Mesenchymal stem cell (in vitro differentiated cells and primary cell): ENCODE measurements at regions not wholly inside any gene's neighbourhood (a gene's known extent, or its start where the extent isn't known, plus 50 kb on each side); places are given as distances from the start of the nearest gene placed in this dataset. TPM values are rescaled to one million over a fixed set of nuclear protein-coding genes. Genes with fewer than 3 reads are reported as not detected.

ENCODE experiments used
- DNase-seq: peaks from one replicate; pipeline ENCODE4 v3.0.0-alpha.2; 2013
- H2AFZ ChIP-seq: one replicate; pipeline ENCODE4 v1.6.1; 2013; ENCODE audit warnings: low read depth, mild to moderate bottlenecking, control low read depth, inconsistent platforms, low read length, moderate library complexity
- H2AK5ac ChIP-seq: 2 replicates; pipeline ENCODE4 v1.6.1; 2013; ENCODE audit warnings: low read length, moderate library complexity, mild to moderate bottlenecking, inconsistent platforms; ENCODE audit not compliant: severe bottlenecking
- H2BK120ac ChIP-seq: one replicate; pipeline ENCODE4 v1.6.1; 2013; ENCODE audit warnings: low read depth, mild to moderate bottlenecking, inconsistent platforms, low read length, moderate library complexity
- H2BK12ac ChIP-seq, 2 experiments: one replicate each; pipeline ENCODE4 v1.6.1; 2013; ENCODE audit warnings: inconsistent platforms in 2 of 2, low read length in 2 of 2, mild to moderate bottlenecking in 2 of 2, moderate library complexity in 2 of 2, control low read depth in 1 of 2
- H2BK15ac ChIP-seq: one replicate; pipeline ENCODE4 v1.6.1; 2013; ENCODE audit warnings: mild to moderate bottlenecking, low read depth, inconsistent platforms; ENCODE audit not compliant: poor library complexity, severe bottlenecking
- H2BK5ac ChIP-seq: 2 replicates; pipeline ENCODE4 v1.6.1; 2013; ENCODE audit warnings: low read depth, mild to moderate bottlenecking, low read length, control low read depth, inconsistent platforms; ENCODE audit not compliant: poor library complexity, severe bottlenecking
- H3K14ac ChIP-seq, 2 experiments: one replicate each; pipeline ENCODE4 v1.6.1; 2013; ENCODE audit warnings: inconsistent platforms in 2 of 2, low read length in 2 of 2, control low read depth in 1 of 2, mild to moderate bottlenecking in 1 of 2, moderate library complexity in 1 of 2
- H3K18ac ChIP-seq, 2 experiments: one replicate each; pipeline ENCODE4 v1.6.1; 2013; ENCODE audit warnings: inconsistent platforms in 2 of 2, low read length in 2 of 2, control low read depth in 1 of 2, low read depth in 1 of 2, mild to moderate bottlenecking in 1 of 2
- H3K23ac ChIP-seq, 2 experiments: one replicate each; pipeline ENCODE4 v1.6.1; 2013; ENCODE audit warnings: inconsistent platforms in 2 of 2, low read length in 2 of 2, mild to moderate bottlenecking in 2 of 2, moderate library complexity in 2 of 2, control low read depth in 1 of 2
- H3K27ac ChIP-seq: 2 replicates; pipeline ENCODE4 v1.5.1; 2013; ENCODE audit warnings: mild to moderate bottlenecking, moderate library complexity, low read length, control low read depth, inconsistent platforms; ENCODE audit not compliant: poor library complexity, severe bottlenecking
- H3K27me3 ChIP-seq, 2 experiments: 2 replicates each; pipeline versions ENCODE4 v1.6.1 to v1.7.0; 2013; ENCODE audit warnings: low read length in 2 of 2, mild to moderate bottlenecking in 2 of 2, moderate library complexity in 2 of 2, control low read depth in 1 of 2, inconsistent platforms in 1 of 2; ENCODE audit not compliant: control insufficient read depth in 1 of 2, insufficient read depth in 1 of 2
- H3K36me3 ChIP-seq, 2 experiments: 2 replicates each; pipeline versions ENCODE4 v1.6.1 to v1.7.0; 2013; ENCODE audit warnings: low read length in 2 of 2, control low read depth in 1 of 2, inconsistent platforms in 1 of 2, low read depth in 1 of 2, mild to moderate bottlenecking in 1 of 2; ENCODE audit not compliant: insufficient read depth in 2 of 2, control insufficient read depth in 1 of 2
- H3K4ac ChIP-seq, 2 experiments: one replicate each; pipeline ENCODE4 v1.6.1; 2013; ENCODE audit warnings: inconsistent platforms in 2 of 2, low read length in 2 of 2, mild to moderate bottlenecking in 2 of 2, moderate library complexity in 2 of 2, control low read depth in 1 of 2, low read depth in 1 of 2
- H3K4me1 ChIP-seq: 2 replicates; pipeline ENCODE4 v1.6.1; 2013; ENCODE audit warnings: low read depth, low read length, control low read depth; ENCODE audit not compliant: control insufficient read depth, insufficient read depth
- H3K4me2 ChIP-seq: 2 replicates; pipeline ENCODE4 v1.6.1; 2013; ENCODE audit warnings: low read length, mild to moderate bottlenecking, inconsistent platforms; ENCODE audit not compliant: poor library complexity, severe bottlenecking
- H3K4me3 ChIP-seq, 2 experiments: 2 replicates each; pipeline versions ENCODE4 v1.5.1 to v1.7.0; 2013; ENCODE audit warnings: low read length in 2 of 2, mild to moderate bottlenecking in 2 of 2, control low read depth in 1 of 2, low read depth in 1 of 2; ENCODE audit not compliant: insufficient read depth in 1 of 2
- H3K79me1 ChIP-seq: replicated peaks from 2 replicates; pipeline ENCODE4 v1.6.1; 2013; ENCODE audit warnings: mild to moderate bottlenecking, control low read depth, low read length, inconsistent platforms; ENCODE audit not compliant: poor library complexity, severe bottlenecking
- H3K9ac ChIP-seq: 2 replicates; pipeline ENCODE4 v1.7.0; 2013; ENCODE audit warnings: mild to moderate bottlenecking, low read length, moderate library complexity
- H3K9me3 ChIP-seq: 2 replicates; pipeline ENCODE4 v1.7.0; 2013; ENCODE audit warnings: mild to moderate bottlenecking, low read length; ENCODE audit not compliant: control insufficient read depth
- H4K8ac ChIP-seq: one replicate; pipeline ENCODE4 v1.6.1; 2013; ENCODE audit warnings: inconsistent platforms, mild to moderate bottlenecking, low read length, moderate library complexity
- H4K91ac ChIP-seq: one replicate; pipeline ENCODE4 v1.6.1; 2013; ENCODE audit warnings: mild to moderate bottlenecking, low read length, inconsistent platforms
- WGBS: methylation state at CpG from one replicate; pipeline ENCODE4 v1.1.7; 2013; ENCODE audit warnings: mixed read lengths; 5-methylcytosine and 5-hydroxymethylcytosine counted together
- small RNA-seq: library from polyadenylated mRNA; stranded (forward); fragments of <200 nt; extraction: miRNeasy Mini kit (QIAGEN cat#:217004); gene quantifications from one replicate; pipeline ENCODE3, GENCODE V24; 2013; ENCODE audit warnings: low read depth

- Histone ChIP-seq H3K27ac (no peak overlapping the region), H3K4me3 (no peak overlapping the region), H2BK15ac (no peak overlapping the region), H3K36me3 (peaks cover 0 to 3% of the 10 kb centered on the region in 2 experiments), H4K91ac (no peak overlapping the region), H3K4me1 (peaks cover 2% of the 10 kb centered on the region), H3K18ac (no peak overlapping the region), H3K9me3 (no peaks in the 10 kb centered on the region), H3K4me2 (no peak overlapping the region), H3K23ac (no peak overlapping the region), H2AK5ac (no peak overlapping the region), H2BK5ac (no peak overlapping the region), H3K14ac (no peak overlapping the region), H3K9ac (no peak overlapping the region), H3K4ac (no peak overlapping the region), H2BK12ac (no peak overlapping the region), H2BK120ac (no peak overlapping the region), H2AFZ (no peak overlapping the region), H3K79me1 (no peaks in the 10 kb centered on the region), H4K8ac (no peak overlapping the region), H3K27me3 (no peaks in the 10 kb centered on the region)
- no CpG with 5 or more reads among the region's 1 CpG for WGBS
- no peak for DNase-seq
Observed at GRCh38 chr11:10400856-10401255, 54.2 kb upstream of the AMPD3 start.

GRCh38 chr11:10401256-10401655, 53.8 kb upstream of the AMPD3 start:
- Histone ChIP-seq H3K4me1 (peaks cover 2% of the 10 kb centered on the region), H3K79me1 (no peaks in the 10 kb centered on the region), H3K14ac (no peak overlapping the region), H3K9me3 (no peaks in the 10 kb centered on the region), H3K9ac (no peak overlapping the region), H4K91ac (no peak overlapping the region), H2AFZ (no peak overlapping the region), H3K36me3 (peaks cover 0 to 3% of the 10 kb centered on the region in 2 experiments), H2AK5ac (no peak overlapping the region), H3K4me2 (no peak overlapping the region), H3K27me3 (no peaks in the 10 kb centered on the region), H2BK5ac (no peak overlapping the region), H2BK15ac (peak overlapping the region; percentile 8), H3K4ac (no peak overlapping the region), H2BK120ac (no peak overlapping the region), H3K4me3 (no peak overlapping the region), H3K27ac (no peak overlapping the region), H4K8ac (peak overlapping the region; percentile 35), H2BK12ac (peak overlapping the region in 1 of 2 experiments; percentile 56), H3K23ac (no peak overlapping the region), H3K18ac (peak overlapping the region in 1 of 2 experiments; percentile 67)
- 79% methylated on average over 3 of the region's 3 CpGs for WGBS
- no peak for DNase-seq

GRCh38 chr11:10401696-10402392, 53.2 kb upstream of the AMPD3 start:
- Histone ChIP-seq H3K4ac (no peak overlapping the region), H3K4me1 (peaks cover 2% of the 10 kb centered on the region), H3K27ac (no peak overlapping the region), H3K9me3 (no peaks in the 10 kb centered on the region), H3K27me3 (no peaks in the 10 kb centered on the region), H3K9ac (no peak overlapping the region), H2BK12ac (no peak overlapping the region), H3K23ac (no peak overlapping the region), H2BK15ac (no peak overlapping the region), H2BK120ac (no peak overlapping the region), H2AK5ac (peak overlapping the region; percentile 27), H3K4me3 (no peak overlapping the region), H4K8ac (no peak overlapping the region), H4K91ac (no peak overlapping the region), H3K4me2 (no peak overlapping the region), H3K36me3 (peaks cover 0 to 3% of the 10 kb centered on the region in 2 experiments), H3K79me1 (no peaks in the 10 kb centered on the region), H3K18ac (no peak overlapping the region), H2AFZ (no peak overlapping the region), H3K14ac (no peak overlapping the region), H2BK5ac (no peak overlapping the region)
- 94% methylated on average over 4 of the region's 4 CpGs for WGBS
- DNase-seq: no peak

Small RNAs in the stretch of these regions (small RNA-seq; reads per million reads assigned to genes)
- gene RNU6ATAC33P: not detected
